AML-193 (cell line): ENCODE measurements at regions not wholly inside any gene's neighbourhood (a gene's known extent, or its start where the extent isn't known, plus 50 kb on each side); places are given as distances from the start of the nearest gene placed in this dataset.
"Not testable (repeated sequence)": the region's sequence is repeated elsewhere in the genome, so short reads cannot be mapped to it uniquely, and the experiment has no call there.

Experiments
- DNase-seq, 2 experiments: peaks; one replicate each; lab custom pipeline; 2025; lab: John Stamatoyannopoulos, UW

DNA sequence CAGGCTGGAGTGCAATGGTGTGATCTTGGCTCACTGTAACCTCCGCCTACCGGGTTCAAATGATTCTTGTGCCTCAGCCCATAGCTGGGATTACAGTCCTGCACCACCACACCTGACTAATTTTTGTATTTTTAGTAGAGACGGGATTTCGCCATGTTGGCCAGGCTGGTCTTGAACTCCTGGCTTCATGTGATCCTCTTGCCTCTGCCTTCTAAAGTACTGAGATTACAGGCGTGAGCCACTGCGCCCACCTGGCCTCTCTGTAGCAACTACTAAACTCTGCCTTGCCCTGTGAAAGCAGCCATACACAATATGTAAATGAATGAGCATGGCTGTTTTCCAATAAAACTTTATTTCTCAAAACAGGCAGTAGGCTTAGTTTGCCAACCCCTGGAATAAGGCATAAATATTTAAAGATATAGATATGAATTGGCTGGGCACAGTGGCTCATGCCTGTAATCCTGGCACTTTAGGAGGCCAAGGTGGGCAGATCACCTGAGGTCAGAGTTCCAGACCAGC lies 127.9 kb upstream of the ZNF217 start:
- not testable (repeated sequence) for DNase-seq

DNA sequence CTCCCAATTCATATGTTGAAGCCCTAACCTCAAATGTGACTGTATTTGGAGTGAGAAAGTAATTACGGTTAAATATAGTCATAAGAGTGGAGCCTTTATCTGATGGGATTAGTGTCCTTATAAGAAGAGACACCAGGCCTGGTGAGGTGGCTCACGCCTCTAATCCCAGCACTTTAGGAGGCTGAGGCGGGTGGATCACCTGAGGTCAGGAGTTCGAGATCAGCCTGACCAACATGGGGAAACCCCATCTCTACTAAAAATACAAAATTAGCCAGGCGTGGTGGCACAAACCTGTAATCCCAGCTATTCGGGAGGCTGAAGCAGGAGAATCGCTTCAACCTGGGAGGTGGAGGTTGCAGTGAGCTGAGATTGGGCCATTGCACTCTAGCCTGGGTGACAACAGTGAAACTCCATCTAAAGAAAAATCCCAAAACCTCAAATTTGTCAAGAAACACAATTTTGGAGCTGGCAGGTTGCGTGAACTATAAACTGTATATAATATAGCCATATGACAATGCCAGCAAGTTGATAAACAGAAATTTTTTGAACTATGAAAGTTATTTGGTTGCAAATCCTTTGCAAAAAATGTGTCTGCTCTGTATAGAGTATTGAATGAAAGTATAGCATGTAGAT lies 125.6 kb upstream of the ZNF217 start:
- not testable (repeated sequence) for DNase-seq

DNA sequence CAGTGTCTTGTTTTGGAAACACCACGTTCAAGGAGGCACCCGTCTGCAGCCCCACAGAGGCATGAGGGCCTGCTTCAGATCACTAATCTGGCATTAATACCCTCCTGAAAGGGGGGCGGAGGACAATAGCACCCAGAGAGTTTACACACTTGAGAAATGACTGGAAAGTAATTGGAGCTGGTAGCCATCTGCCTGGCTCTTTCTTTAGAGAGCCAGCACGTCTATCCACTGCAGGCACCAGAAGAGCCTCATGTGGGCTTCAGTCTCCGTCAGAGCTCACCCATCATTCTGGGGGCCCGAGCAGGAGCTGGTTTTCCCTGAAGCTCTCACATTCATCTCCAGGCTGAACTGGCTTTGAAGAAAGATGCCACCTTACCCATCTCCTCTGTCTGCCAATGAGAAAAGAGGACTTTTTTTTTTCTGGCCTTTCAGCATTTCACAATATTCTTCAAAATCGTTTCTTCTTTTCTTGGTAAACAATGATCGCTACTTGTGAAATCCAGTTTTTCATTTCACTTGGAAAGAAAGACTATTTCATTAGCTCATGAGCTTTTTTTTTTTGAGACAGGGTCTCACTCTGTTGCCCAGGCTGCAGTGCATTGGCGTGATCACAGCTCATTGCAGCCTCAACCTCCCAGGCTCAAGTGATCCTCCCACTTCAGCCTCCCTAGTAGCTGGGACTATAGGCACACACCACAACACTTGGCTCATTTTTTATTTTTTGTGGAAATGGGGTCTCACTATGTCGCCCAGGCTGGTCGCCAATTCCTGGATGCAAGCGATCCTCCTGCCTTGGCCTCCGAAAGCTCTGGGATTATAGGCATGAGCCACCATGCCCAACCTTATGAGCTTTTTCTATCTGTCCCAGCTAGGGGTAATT lies 124.7 kb upstream of the ZNF217 start:
- DNase-seq: no peak

DNA sequence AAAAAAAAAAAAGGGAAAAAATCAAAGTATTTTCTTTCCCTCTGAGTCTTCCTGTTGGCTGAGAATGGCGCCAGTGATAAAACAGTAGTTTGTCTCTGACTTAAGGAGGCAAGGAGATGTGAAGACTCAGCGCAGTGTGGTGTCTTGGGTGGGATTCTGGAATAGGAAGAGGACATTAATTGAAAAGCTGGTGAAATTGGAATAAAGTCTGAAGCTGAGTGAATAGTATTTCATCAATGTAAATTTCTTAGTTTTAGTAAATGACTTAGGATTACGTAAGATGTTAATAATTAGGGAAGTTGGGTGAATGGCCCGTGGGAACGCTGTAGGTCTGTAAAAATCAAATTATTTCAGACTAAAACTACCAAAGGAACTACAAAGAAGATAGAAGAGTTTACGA lies 122.8 kb upstream of the ZNF217 start:
- peak; percentile 58 for DNase-seq

DNA sequence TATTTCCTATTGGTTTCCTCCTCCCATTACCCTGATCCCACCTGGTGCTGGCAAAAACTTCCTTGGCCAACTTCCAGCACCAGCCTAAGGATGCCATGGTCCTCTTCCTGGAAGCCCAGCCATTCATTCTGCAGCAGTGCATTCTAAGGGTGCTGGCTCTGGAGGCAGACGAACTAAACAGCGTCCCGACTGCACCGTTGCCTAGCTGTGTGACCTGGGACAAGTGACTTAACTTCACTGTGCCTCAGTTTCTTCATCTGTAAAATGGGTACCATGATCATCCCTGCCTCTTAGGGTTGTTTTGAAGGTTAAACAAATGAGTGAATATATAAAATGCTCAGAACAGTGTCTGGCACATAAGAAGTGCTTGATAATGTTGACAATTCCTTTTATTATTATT lies 120.9 kb upstream of the ZNF217 start:
- no peak for DNase-seq

DNA sequence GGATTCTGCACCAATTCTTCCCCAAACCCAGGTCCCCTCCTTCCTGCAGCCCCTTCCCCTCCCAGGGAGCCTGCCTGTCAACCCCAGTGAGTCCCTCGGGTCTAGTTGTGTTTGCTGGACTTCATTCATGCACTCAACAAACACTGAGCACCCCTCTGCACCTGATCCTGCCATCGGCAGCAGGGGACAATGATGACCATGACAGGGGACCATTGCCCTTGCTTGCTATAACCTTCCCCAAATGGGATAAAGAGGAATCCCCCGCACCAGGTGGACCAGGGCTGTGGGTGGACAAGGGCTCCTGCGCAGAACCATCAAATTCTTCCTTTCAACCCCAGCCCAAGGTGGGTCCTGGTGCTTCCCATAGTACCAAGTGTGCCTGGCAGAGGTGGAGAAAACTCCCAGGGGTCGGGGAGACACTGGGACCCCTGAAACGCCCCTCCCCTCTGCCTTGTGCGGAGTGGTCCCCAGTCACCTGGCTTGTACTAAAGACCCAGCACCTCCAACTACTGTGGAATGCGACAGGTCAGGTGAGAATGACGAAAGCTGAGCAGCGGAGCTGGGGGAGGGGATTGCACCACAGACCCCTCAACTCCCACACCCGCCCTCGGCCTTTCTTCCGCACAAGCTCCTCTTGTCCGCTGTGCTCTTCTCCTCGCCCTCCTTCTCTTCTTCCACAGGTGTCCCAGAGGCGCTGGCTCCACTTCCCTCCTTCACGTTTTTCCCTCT lies 119.9 kb upstream of the ZNF217 start:
- DNase-seq: no peak

DNA sequence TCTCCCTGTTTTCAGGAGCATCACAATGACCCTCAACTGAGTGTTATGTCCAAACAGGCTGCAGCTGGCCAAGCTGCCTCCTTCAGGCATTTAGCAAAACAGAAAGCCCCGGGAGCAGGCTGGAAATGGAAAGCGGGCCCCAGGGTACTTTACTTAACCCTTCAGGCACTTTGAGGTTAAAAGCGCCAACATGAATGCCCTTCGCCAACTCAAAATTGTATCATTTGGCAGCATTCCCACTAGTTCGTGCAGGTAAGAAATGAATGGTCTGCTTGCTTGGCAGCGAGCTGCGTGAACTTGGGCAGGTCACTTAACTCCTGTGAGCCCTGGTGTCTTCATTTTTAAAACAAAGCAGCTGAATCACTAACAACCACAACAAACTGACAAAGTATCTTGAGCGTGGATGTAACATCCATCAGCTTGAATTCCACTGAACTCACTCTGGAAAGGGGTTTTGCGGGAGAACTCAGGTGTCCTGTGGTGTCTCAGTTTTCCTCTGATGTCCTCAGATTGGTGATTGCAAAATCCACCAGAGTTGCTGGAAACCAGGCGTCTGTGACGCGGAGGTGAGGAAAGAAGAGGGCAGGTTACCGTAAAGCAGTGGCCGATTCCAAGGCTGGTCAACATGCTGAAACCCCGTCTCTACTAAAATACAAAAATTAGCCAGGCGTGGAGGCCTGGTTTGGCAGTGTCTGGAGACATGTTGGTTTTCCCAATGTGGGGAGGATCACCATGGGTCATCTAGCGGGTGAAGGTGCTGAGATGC lies 118.8 kb upstream of the ZNF217 start:
- DNase-seq: no peak

DNA sequence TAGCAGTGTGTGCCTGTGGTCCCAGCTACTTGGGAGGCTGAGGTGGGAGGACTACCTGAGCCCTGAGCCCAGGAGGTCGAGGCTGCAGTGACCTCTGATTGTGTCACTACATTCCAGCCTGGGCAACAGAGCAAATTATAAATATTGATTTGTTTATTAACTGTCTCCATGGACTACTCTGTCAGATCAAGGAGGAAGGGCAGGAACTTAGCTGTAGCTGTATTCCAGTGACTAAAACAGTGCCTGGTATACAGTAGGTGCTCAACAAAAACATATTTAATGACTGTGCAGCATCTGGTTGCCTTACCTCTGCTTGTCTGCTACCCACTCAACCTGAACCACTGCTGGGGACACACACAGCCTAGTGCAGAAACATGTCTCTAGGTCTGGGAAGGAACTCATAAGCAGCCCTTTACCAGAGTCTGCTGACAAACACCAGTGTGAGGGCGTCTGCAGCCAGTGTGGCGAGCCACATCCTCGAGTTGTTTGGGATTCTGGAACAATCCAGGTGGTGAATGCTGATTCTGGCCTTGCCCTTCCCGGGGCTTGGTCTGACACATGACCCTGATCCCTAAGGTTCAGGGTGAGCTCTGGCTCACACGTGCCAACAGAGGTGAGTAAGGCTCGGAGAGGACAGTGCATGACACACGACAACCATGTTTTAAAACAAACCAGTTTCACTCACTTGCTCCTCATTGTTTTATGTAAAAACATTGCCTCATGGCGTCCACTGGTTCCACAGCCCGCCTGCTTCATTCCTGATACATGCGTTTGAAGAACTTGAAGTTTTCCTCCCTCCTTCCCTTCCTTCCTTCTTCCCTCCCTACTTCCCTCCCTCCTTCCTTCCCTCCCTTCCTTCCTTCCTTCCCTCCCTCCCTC lies 117.9 kb upstream of the ZNF217 start:
- DNase-seq: no peak

DNA sequence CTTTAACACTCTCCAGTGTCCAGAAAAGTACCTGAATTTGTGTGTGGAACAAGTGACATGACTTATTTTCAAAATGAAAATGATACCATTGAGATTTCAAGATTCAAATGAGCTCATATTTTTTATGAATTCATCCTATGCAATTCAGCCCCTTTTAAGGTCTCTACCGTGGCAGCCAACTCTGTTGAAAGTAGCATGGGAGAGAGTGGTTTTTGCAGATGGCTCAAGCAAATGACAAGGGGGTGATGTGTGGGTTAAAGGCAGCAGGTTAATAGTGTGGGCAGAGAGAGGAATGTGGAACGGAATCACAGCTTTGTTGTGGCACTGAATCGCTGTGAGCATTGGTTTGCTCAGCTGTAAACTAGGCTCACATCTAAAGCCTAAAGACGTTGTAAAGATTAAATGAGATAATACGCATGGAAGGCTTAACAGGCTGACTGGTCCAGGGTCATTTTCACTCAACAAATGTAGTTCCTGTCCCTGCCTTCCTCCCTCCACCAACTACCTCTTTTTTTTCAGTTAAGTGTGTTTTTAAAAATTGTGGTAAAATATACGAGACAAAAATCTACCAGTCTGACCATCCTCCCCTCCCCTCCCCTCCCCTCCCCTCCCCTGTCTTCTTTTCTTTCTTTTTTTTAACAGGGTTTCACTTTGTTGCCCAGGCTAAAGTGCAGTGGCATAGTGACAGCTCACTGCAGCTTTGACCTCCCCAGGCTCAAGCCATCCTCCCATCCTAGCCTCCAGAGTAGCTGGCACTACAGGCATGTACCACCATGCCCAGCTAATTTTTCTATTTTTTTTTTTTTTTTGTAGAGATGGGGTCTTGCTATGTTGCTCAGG lies 114.7 kb upstream of the ZNF217 start:
- DNase-seq: peak; percentile 38 to 43

DNA sequence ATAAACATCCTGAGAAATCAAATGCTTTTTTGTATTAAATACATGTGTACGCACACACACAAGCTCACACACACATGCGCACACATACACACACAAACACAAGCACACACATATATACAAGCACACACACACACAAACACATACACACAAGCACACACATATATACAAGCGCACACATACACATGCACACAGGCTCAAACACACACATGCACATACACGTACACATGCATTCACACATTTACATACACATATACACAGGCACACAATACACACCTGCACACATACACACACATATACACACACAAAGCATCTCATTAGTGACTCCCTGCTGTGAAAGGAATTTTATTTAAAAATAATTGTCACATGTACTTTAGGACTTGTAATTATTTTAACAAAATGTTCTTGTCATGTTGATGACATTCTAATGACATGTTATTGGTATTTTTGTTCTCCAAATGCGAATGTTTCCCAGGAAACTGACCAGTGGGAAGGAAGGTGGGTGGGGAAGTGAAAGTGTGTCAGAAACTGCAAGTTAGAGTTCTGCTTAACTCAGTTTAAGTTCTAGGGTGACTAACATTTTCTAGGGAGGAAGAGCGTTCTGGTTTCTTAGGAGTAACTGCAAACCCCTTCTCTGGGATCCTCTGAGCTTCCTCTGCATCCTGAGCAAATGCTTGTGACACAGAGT lies 113.9 kb upstream of the ZNF217 start:
- no peak for DNase-seq

DNA sequence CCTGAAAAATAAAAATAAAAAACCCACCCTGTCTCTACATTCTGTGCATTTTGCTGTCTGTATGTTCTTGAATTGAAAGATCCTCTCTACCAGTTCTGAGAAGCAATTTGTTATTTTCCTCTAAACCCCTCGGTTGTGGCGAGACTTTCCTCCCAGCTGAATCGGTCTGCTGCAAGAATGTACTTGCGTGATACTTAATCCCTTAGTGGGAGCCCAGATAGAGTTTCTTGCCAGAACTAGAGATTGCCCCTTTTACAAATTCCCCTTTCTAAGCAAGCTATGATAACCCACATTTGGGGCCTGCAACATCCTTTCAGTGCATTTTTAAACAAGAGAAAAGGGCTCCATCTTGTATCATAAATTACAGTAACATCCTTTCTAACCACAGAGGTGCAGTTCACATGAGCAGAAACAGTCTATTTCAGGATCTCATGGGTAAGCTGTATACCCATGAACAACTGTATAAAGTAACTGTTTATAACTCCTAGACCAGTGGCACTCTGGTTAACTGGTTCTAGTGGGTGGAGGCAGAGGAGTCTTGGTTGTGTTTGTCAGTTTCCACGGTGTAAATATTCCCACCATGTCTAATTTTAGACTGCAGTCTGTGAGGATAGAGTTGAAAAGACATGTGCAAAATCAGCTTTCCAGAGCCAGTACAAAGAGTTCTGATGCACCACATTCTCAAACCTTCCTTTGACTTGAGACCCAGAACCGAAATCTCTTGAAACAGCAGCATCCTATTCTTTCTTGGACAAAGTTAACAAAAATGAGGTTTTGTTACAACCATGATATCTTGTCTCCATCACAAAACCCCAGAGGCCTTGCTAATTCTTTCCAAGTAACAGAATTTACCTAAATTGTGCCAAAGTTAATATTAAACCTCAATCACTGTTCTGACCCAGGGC lies 113.1 kb upstream of the ZNF217 start:
- DNase-seq: no peak

DNA sequence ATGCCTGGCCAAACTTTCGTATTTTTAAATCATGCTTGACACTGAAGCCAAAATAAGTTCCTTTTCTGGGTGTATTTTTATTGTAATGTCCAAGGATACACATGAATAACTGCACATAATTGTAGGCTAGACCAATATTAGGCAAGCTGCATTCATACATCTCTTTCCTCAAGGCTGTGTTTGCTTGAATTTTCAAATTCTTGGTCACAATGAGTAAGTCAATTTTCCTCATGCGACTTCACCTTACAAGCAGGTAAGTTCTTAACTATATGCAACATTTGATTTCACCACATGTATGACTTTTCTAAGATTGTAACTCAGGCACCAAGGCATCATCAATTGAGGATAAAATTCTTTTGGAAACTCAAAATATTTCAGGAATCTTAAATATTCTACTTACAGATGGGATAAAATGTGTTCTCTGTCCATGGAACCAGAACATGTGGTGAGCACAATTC lies 112.4 kb upstream of the ZNF217 start:
- no peak for DNase-seq

DNA sequence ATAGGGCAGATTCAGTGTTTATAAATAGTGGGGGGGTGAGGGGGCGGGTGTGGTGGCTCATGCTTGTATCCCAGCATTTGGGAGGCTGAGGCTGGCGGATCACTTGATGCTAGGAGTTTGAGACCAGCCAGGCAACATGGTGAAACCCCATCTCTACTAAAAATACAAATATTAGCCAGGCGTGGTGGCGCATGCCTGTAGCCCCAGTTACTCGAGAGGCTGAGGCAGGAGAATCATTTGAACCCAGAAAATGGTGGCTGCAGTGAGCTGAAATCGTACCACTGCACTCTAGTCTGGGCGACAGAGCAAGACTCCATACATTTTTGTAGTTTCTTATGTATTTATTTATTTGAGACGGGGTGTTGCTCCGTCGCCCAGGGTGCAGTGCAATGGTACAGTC lies 109.0 kb upstream of the ZNF217 start:
- no peak for DNase-seq

DNA sequence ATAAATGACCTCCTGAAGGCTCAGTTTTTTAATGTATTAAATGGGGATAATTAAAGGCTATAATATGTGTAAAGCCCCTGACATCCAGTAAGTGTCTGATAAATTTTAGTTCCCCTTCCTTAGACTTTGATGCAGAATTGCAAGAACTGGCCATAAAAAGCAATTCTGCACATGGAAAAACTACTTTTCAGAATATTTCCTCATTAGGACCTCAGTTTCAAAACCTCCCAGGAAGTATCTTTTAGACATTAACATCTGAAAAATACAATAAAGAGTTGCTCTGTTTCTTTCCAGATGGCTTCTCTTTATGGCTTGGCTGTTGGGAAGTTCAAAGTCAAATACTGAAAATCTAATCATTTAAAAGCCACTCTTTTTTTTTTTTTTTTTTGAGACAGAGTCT lies 106.3 kb upstream of the ZNF217 start:
- DNase-seq: peak; percentile 17 to 53

DNA sequence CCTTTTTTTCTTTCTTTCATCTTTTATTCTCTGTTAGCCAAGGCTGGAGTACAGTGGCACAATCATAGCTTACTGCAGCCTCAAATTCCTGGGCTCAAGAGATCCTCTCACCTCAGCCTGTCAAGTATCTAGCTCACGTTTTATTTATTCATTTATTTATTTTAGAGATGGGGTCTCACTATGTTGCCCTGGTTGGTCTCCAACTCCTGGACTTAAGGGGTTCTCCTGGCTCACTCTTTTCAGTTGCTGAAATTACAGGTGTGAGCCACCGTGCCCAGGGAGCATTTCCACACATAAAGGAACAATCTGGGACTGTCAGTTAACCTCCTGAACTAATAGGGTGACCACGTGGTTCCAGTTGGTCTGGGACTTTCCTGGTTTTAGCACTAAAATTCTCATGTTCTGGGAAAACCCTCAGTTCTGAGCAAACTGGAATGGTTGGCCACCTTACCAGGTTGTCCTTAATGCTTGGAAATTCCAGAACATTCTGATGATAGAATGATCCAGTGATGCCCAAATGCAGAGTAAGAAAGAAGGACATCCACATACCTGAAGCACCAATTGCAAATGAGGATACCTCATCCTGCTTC lies 105.5 kb upstream of the ZNF217 start:
- no peak for DNase-seq

DNA sequence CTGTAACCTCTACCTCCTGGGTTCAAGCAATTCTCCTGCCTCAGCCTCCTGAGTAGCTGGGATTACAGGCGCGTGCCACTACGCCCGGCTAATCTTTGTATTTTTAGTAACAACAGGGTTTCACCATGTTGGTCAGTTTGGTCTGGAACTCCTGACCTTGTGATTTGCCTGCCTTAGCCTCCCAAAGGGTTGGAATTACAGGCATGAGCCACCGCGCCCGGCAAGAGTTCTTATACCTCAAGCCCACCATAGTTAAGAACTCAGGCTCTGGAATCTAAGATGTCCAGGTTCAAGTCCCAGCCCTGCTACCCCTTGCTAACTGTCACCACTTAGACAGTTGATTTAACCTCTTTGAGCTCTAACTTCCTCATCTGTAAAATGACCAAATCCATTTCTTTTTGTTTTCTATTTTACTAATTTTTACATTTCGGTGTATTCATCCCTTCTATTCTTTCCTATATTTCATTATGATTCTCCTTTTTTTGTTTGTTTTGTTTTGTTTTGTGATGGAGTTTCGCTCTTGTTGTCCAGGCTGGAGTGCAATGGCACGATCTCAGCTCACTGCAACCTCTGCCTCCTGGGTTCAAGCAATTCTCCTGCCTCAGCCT lies 104.8 kb upstream of the ZNF217 start:
- DNase-seq: no peak

DNA sequence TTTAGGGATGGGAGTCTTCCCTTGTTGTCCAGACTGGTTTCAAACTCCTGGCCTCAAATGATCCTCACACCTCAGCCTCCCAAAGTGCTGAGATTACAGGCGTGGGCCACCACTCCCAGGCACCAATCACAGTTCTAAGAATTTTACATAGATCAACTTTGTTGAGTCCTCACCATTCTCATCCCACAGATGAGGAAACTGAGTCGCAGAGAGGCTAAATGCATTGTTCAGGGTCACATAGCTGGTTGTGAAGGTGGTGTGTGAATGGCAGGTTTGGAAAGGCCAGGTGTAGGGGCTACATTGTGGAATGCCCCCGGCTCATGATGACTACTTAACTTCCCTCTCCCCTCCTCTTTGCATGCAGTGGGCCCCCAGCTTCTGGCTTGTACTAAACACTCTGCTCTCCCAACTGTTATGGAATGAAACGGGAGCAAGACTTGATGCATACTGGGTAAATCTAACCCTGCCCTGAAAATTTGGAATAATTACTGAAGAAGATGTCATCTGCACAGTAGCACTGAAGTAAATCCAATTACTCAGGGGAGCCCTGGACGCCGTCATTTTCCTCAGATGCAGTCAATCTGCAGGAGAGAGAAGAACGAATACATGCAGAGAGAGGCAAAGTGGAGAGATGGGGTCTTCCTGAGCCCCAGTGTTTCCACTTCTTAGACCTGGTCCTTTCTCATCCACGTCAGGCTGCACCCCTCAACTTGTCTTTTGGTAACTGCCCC lies 102.3 kb upstream of the ZNF217 start:
- no peak for DNase-seq
